Stimulated activated CD4-positive, alpha-beta T cell treated with anti-CD3 and anti-CD28 coated beads, Interleukin-15, amount 100 ng/mL, for 48 hours (primary cell): ENCODE measurements at regions not wholly inside any gene's neighbourhood (a gene's known extent, or its start where the extent isn't known, plus 50 kb on each side); places are given as distances from the start of the nearest gene placed in this dataset.
"Not testable (repeated sequence)": the region's sequence is repeated elsewhere in the genome, so short reads cannot be mapped to it uniquely, and the experiment has no call there.

Experiments used
- DNase-seq, 2 donors: peaks; one replicate each; pipeline ENCODE4 v3.0.0-alpha.2; 2020; ENCODE audit warnings: low read depth in 2 of 2

DNA sequence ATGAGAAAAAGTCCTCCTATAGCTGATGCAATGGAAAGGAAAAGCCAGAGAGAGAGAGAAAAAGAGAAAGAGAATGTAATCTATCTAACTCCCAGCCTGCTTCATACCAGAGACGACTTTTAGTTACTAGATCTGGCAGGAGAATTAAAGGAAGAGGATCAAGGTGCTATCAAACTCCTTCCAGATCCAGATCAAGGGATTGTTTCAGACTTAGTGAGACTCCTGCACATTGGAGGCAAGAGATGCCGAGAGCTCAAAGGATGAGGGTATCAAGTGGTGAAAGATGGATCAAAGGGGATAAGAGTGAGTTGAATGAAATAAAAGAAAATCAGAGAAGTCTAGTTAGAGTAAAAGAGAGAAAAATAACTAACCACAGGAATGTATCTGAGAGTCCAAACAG is 478.6 kb downstream of the KIF4B start:
- no peak for DNase-seq

DNA sequence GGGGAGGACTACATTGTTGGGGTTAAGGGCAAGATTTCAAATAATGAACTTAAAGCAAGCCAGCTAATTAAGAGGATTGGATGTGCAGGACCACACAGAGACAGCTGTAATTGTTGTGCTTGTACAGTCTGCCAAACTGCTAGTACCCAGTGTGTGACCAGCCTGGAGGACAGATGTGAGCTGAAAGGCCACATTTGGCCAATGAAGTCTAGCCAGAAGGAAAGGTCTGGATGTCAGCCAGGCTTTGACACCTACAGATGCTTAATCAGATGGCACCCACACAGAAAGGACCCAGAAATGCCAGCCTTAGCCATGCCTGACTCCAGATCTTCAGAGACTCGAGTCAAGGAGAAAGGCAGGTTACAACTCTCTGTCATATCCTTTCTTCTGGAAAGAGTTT is 491.1 kb downstream of the KIF4B start:
- no peak for DNase-seq

DNA sequence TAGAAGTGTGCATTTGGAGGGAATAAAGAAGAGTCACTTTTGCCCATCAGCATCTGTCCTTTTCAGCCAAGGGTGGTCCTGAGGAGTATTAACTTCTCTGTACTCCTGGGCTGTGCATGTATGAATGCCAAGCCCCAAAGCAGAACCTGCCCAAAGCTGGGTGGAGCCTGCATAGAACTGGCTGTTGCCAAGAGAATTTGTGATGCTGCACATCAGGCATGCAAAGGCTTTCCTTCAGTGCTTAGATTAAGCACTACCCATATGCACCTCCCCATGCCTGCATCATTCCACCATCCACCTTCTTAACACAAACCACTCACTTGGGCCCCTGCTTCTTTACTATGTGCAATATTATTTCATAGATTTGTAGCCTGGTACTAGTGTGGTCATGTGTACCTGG is 493.8 kb downstream of the KIF4B start:
- no peak for DNase-seq

DNA sequence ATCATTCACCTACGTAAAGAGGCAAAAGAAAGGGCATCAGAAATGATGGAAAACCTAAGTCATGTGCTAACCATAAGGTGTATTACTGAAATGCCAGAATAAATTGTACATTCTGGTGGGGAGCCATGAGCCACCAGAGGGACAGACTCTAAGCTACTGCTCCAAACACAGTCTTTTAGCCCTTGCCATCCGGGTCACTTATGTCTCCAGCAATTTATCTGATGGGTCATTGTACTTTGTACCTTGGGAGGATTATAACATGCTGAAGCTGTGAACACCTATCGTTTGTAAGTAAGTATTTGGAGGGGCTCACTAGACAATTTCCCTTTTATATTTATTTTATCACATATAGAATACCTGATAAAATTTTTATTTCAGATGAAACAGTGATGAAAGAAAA is 495.1 kb downstream of the KIF4B start:
- DNase-seq: no peak

DNA sequence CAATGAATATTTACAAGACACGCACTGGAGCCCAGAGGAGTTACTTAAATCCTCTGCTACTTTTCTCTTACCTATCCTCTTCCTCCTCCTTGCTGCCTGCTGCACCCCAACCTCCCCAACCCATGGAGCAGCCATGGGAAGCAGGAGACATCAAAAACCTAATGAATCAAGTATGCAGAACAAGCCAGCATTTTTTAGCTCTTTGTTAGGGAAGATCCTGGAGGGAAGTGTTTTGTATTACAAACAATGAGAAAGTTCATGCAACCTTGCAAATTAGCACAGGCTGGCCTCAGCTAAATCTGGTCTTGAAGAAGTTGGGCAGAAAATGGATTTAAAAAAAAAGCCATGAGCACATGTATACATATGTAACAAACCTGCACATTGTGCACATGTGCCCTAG is 498.8 kb downstream of the KIF4B start:
- DNase-seq: no peak

DNA sequence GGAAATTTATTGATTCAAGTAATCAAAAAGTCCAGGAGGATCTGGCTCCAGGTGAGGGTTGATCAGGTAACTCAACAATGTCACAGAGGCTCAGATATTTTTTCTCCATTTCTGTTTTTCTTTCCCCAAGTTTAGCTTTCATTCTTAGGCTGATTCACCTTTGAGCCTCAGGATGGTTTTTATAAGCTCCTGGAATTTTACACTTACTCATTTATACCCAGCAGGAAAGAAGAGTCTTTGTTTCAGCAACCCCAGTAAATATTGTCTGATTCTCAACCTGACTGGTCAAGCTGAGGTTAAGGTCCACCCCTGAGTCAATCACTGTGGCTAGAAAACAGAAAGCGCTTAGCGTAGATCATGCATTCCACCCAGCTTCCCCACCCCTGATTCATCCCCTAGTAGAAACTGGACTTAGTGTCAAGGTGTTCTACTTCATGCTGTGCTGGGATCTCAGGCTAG is 500.6 kb downstream of the KIF4B start:
- DNase-seq: no peak

DNA sequence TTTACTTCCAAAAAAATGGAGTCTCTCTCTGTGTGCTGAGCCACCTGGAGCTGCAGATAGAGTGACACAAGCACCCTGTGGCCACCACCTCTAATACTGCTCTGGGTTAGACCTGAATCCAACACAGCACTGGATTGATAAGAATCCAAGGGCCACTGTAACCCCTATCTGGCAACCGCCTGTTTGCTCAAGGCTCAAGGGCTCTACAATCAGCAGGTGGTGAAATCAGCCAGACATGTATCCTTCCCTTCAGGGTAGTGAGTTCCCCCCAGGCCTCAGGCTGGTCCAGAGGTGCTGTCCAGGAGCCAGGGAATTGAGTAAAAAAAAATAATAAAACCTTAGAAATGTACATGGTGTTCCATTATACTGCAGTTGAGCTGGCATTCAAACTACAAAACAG is 509.0 kb downstream of the KIF4B start:
- no peak for DNase-seq

DNA sequence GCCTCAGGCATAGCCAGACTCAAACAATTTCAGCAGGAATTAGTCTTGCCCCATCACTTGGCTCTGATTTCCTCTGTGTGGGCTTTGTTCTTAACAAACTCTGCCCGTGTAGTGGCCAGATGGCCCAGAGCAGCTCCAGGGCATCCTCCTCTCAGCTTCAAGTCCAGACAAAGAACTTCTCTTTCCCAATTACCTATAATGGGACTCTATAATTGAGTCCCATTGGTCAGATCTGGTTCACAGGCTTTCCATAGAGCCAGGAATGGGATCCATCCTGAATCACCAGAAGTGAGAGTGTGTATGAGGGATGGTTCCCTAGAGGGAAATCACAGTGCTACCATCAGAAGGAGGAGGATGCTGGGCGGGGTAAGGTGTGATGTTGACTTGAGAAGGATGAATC is 515.8 kb downstream of the KIF4B start:
- no peak for DNase-seq

DNA sequence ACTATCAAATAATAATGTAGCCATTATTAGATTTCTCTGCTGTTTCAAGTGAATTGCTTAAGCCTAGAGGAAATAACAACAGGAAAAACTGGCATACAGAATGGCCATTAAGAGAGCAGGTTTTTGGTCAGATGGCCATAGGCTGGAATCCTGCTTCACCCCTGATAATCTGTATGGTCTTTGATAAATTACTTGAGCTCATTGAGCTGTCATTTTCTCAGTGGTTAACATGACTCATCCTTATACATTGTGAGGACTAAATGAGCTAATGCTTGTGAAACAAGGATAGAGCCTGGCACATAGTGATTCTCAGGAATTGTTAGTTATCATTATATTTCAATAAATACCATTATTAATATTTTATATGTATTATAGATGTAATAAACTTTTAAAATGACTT is 516.5 kb downstream of the KIF4B start:
- DNase-seq: no peak

DNA sequence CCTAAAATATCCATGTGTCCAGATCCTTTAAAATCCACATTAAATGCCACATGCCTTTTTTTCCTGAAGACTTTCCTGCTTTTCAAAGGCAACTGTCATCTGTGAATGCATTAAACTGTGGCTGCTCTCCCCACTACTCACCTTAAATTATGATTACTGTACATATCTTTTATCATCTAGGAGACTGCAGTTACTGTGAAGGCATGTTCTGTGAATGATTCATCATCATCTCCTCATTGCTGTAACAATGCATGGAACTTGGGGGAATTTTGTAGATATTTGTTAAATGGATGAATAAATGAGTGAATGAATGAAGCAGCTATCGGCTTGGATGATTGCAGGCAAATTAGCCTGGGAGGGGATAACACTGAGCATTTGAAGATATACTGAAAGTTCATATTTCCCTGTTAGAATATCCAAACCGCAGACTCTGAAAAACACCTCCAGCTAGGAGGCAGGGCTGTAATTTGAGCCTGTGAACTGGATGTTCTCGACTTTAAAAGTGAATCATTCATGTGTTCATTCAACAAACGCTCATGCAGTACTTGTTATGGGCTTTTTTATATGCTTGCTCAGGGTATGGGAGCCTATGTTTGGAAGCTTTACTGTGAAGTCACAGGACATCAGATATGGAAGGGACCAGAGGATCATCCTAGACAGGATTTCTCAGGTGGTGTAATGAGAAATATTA is 519.2 kb downstream of the KIF4B start:
- DNase-seq: no peak

DNA sequence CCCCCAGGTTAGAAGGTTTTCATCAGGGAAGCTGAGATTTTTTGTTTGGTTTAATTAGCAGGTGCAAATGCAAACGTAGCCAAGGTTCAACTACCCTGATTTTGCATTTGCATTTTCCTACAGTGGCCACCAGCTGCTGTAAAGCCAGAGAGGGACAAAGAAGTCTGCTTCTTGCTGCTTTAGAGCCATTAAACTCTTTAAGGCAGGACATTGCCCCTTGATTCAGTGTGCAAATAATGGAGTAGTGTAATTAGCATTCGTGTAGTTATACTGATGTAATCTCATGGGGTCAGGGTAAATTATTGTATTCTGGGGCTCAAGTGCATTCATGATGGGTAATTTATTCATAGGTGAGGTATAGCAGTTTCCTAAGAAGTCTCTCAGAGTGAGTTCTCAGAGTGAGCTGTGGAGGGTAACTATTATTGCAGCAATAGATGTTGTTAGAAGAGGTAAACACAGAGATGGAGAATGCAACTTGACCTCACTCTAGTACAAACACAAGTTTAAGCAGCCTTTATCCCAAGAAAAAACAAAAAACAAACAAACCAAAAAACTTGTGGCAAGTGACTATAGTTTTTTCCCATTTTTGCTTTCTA is 526.5 kb downstream of the KIF4B start:
- DNase-seq: no peak

DNA sequence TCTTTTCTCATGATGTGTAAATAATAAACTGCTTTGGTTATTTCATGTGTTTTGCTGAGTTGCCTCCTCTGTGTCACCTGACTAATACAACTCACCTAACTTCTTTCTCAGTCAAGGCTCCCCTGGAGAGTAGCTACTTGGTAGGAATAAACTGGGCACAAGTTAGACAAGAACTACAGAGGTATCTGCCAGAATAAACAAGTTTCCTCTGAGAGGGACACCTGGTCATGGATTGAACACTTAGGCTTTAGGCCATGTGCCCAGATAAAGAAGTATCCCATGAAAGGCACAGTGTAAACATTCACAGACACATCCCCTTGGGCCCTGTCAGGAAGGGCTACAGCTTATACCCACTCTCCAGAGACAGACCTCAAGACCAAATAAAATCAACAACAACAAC is 532.5 kb downstream of the KIF4B start:
- DNase-seq: no peak

DNA sequence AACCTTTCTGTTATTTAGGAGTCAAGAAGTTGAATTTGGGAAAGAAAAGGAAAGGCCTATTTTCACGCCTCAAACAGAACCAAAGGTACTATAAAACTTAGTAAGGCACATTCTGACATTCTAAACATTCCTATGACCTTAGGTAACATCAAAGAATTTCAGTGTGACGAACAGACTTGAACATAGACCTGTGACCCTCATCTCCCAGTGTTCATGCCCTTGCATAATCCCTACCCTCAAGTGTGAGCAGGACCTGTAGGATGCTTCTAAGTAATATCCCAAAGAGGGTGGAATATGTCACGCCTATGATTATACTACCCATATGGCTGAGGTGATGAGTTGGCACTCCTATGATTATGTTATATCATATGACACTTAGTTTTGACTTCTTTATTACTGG is 540.9 kb downstream of the KIF4B start:
- DNase-seq: no peak

DNA sequence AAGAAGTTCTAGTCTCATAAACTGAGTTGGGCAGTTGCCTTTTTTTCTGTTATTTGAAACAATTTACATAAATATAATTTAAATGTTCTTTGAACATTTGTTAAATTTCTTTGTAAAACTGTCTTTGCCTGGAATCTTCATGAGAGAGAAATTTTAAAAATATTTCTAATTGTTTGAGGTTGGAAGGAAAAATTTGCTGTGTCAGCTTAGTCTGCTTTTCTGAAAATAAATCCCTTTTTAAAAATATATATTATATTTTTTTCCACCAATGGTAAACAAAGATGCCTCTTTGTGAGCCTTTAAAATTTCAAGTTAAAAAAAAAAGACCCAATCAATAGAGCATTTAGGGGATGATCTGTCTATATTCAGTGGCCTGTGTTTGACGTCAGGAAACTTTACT is 542.7 kb downstream of the KIF4B start:
- no peak for DNase-seq

DNA sequence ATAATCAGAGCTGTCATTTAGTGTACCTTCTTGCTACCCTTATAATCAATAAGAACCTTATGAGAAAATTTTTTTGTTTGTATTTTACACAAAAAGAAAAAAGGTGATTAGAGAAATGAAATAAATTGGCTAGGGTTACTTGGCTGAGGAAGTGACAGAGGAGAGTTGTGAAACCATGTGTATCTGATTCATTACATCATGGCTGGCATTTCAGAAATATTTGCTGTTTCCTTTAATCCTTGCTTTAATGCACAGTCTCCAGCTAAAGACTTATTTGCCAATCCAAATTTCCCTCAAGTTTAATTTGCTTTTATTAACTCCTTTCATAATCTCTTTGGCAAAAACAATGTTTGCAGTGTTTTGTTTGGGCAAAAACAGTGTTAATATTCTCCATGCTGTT is 543.1 kb downstream of the KIF4B start:
- no peak for DNase-seq

DNA sequence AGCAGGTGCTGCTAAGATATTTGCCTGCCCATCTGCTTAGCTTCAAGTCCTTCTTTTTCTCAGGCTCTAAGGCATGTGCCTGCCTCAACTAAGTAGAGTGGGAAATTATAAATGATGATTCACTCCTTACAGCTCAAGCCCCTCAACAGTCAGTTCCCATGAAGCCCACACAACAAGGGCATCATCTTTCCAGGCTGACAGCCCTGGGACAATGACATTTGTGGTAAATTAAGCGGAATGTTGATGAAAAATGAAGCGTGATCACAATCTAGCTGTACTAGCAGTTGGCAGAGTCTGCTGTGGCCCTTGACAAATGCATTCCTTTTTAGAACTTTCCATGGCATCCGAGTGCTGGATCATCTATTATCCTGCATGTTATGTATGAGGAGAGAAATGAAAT is 548.6 kb downstream of the KIF4B start:
- DNase-seq: no peak

DNA sequence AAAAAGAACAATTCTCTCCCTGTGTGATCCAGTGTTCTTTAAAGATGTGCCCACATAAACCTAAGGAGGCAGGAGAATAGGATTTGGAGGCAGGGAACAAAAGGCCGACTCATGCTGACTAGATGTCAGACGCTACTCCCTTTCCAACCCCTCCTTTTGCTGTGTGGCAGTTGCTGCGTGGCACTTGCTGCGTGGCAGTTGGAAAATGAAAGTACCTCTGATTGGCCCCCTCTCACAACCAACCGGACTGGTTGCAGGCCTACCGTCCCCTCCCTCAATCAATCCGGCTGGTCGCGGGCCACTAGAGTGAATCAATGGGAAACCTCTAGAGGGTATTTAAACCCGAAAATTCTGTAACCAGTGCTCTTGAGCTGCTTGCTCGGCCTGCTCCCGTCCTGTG is 551.0 kb downstream of the KIF4B start:
- no peak for DNase-seq

DNA sequence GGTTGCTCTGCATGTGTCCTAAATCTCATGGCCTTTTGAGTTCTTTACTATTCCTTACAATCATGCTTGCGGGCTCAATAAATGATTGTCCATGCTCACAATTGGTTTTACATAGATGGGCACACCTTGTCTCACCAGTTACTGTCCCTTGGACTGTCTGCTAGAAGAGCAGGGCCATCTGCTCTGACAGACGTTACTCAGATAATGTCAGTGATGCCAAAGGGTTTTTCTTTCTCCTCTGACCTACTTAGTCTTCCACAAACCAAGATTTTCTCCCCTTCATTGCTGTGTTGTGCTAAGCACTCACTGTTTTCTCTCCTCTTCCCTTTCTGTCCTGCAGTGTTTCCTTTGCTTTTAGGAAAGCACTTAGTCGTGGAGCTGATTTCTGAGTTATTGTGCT is 562.3 kb downstream of the KIF4B start:
- DNase-seq: no peak

DNA sequence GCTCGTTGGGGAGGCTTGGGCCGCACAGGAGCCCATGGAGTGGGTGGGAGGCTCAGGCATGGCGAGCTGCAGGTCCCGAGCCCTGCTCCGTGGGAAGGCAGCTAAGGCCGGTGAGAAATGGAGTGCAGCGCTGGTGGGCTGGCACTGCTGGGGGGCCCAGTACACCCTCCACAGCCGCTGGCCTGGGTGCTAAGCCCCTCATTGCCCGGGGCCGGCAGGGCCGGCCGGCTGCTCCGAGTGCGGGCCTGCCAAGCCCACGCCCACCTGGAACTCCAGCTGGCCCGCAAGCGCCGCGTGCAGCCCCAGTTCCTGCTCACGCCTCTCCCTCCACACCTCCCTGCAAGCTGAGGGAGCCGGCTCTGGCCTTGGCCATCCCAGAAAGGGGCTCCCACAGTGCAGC is 573.3 kb downstream of the KIF4B start:
- DNase-seq: not testable (repeated sequence)

DNA sequence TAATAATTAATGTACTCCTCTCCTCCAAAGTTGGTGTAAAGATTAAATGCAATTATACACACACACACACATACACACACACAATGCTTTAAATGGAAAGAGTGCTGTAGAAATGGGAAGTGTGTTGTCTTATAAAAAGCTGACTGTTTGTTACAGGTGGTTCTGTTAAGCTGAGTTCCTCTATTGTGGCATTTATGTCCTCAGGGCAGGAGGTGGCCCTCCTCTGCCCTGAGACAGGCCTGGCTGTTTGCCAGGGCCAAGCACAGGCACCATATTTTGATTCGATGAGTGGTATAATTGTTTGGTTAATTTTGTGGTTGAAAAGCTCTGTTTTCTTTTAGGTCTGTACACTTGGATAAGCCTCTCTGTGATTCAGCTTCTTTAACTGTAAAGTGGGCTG is 573.9 kb downstream of the KIF4B start:
- DNase-seq: no peak

DNA sequence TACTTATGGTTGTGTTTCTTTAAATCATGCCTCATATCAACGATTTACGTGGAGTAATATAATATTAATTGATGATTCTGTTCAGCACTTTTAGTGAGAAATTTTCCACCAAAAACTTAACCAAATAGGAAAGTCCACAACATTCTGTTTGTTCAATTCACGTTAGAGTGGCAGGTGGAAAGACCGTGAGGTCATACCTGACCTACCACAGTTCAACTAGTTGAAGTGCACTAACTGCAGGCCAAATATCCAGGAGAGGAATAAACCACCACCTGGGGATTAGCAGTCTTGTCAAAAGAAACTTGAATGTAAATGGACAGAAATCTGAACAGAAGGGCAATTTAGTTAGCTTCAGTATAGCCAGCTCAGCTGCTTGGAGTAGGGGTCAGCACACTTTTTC is 577.7 kb downstream of the KIF4B start:
- no peak for DNase-seq

DNA sequence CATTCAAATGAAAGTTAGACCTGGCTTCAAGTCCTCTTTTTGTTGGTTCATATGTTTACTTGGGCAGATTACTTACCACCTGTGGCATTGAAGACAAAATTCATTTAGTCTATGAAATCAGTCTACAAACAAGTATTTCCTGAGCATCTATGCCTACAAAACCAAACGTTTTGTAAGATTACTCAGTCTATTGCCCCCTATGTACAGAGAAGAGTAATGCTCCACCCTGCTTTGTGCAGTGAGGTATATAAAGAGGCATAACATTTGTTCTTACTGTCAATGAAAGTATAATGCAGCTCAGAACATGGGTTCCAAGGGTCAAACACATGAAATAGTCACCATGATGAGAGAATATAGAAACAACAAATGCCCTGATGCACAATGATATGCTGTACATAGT is 580.7 kb downstream of the KIF4B start:
- DNase-seq: no peak

DNA sequence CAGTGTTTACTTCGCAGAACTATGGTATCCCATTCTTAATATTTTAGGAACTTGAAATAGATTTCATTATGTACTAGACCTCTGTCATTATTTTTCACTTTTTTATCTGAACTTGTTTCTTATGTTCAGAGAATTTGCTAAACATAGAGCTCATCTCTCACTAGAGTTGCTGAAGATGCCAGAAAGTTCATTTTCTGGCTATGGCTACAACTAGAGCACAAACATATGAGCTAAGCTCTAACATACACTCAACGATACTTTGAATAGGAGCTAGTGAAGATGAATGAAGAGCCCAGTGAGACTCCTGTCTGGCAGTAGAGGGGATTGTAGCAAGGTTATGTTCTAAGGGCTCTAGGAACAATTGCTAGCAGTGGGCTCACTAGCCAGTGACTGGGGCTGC is 582.2 kb downstream of the KIF4B start:
- DNase-seq: no peak

DNA sequence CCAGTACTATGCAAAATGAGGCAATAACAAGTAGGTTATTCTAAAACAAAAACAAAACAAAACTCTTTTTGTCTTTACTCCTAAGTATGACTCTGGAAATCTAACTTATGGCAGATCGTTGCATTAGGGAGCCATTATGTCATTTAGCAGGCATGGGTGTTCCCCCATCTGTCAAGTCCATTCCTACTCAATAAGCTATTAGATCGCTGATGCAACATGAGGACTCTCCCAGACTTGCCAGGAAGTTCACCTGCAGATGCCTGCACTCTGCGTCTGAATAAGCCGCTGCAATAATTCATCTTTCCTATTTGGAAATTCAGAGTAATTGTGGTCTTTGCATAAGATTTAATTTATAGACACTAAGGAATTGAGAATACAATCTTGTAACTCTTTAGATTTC is 585.0 kb downstream of the KIF4B start:
- no peak for DNase-seq
